Mesodermal cell (in vitro differentiated cells): ENCODE measurements at regions not wholly inside any gene's neighbourhood (a gene's known extent, or its start where the extent isn't known, plus 50 kb on each side); places are given as distances from the start of the nearest gene placed in this dataset.

Source experiments
- H3K27ac ChIP-seq: 2 replicates; pipeline ENCODE4 v1.7.0; 2013; ENCODE audit warnings: mild to moderate bottlenecking, low read depth, low read length, moderate library complexity; ENCODE audit not compliant: severe bottlenecking
- H3K36me3 ChIP-seq: 2 replicates; pipeline ENCODE4 v1.7.1; 2013; ENCODE audit warnings: mild to moderate bottlenecking, low read length, moderate library complexity; ENCODE audit not compliant: control insufficient read depth, insufficient read depth
- H3K4me1 ChIP-seq: one replicate; pipeline ENCODE4 v1.7.1; 2013; ENCODE audit warnings: mild to moderate bottlenecking, low read length; ENCODE audit not compliant: insufficient read depth, control insufficient read depth, poor library complexity, severe bottlenecking
- H3K4me3 ChIP-seq: 2 replicates; pipeline ENCODE4 v1.7.0; 2013; ENCODE audit warnings: low read length, control low read depth, mild to moderate bottlenecking; ENCODE audit not compliant: insufficient read depth, poor library complexity, severe bottlenecking; ENCODE audit errors: extremely low read depth
- H3K9me3 ChIP-seq: 2 replicates; pipeline ENCODE4 v1.7.1; 2013; ENCODE audit warnings: mild to moderate bottlenecking, low read length, moderate library complexity; ENCODE audit not compliant: control insufficient read depth
- WGBS, 2 experiments: methylation state at CpG; one replicate each; pipeline ENCODE4 v1.1.5; 2013; ENCODE audit warnings: missing lambda C conversion rate in 2 of 2; ENCODE audit not compliant: insufficient coverage in 2 of 2; 5-methylcytosine and 5-hydroxymethylcytosine counted together

DNA sequence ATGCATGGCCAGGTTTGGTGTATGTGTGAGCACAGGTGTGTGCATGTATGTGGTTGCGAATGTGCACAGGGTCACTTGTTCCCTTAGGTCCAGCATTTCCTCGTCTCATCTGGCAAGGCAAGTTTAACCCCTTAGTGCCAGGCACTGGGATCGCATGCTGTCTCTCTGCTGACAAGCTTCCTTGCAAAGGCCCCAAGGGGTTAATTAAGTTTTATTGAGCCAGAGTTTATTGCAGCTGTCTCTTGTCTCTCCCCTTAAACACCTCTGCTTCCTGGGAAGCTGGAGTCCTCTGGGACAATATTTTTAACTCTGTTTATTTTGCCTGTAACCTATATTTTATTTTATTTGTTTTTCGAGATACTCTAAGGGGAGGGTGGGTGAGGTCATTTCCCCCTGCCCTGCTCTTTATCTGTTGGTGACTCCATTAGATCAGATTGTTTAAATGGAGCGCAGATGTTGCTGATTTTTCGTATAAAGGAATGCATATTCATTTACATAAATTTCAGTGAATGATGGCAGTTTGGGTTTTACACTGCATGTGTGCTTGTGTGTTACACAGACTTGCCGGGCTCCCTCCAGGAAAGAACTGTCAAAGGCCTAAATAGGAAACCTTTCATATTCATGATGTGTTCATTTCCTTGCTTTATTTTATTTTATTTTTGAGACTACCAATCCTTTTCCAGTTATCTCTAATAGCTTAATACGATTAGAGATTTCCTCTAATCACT, 99.7 kb downstream of the CBLN1 start:
- Histone ChIP-seq H3K4me3 (no peak overlapping the region), H3K36me3 (no peaks in the 10 kb centered on the region), H3K4me1 (peaks cover 8% of the 10 kb centered on the region), H3K27ac (no peak overlapping the region), H3K9me3 (no peaks in the 10 kb centered on the region)
- 36 to 56% methylated on average over 3 of the region's 8 CpGs for WGBS, 2 experiments

DNA sequence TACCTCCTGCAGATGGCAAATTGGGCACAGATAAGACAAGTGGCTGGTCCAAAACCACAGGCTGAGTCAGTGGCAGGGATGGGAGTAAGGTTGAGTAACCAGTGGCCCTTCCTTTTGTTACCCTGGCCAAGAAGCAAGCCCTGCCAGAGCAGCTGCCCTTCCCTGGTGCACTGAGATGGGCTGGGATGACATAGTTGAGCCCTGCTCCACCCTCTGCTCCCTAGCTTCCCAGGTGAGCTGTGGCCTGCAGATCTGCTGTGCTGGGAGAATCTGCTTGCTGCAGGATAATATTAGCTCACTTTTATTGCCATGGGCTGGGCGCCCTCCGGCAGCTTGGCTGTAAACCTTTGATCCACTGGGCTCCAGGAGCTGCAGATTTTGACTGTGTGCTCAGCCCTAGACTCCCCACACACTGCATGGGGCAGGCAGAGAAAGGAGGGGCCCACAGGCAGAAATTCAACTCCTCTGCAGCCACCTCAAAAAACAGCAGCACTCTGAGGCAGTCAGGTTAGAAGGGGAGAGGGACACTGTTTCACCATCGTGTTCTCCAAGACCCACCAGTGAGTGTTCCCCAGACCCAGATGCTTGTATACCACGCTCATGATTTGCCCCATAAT, 101.8 kb downstream of the CBLN1 start:
- H3K36me3 ChIP-seq, result no peaks in the 10 kb centered on the region
- H3K4me1 ChIP-seq, result peaks cover 8% of the 10 kb centered on the region
- no peak overlapping the region for H3K27ac ChIP-seq
- no peak overlapping the region for H3K4me3 ChIP-seq
- no peaks in the 10 kb centered on the region for H3K9me3 ChIP-seq
- 100% methylated on average over 1 of the region's 4 CpGs; no CpG with 5 or more reads in 1 of the 2 experiments for WGBS, 2 experiments

DNA sequence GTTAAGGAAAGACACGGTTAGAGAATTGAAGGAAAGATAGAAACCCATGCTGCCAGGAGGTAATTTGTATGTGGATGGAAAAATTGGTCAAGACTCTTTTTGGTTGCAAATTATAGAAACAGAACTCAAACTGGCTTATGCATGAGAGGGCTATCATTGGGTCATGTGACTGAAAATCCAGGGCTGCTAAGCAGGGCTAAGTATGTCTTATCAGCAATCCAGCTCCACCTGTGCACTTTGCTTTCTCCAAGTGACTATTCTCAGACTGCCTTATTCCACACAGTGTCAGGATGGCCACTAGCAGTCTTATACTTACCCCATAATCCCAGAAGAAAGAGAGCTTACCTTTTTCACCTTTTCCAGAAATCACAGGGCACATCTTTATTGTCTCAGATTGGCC, 113.5 kb downstream of the CBLN1 start:
- no peak overlapping the region for H3K27ac ChIP-seq
- H3K4me3 ChIP-seq, result no peak overlapping the region
- H3K36me3 ChIP-seq, result no peaks in the 10 kb centered on the region
- WGBS, 2 experiments, result 71 to 100% methylated on average over 1 of the region's 1 CpG
- no peaks in the 10 kb centered on the region for H3K9me3 ChIP-seq
- H3K4me1 ChIP-seq, result no peaks in the 10 kb centered on the region

DNA sequence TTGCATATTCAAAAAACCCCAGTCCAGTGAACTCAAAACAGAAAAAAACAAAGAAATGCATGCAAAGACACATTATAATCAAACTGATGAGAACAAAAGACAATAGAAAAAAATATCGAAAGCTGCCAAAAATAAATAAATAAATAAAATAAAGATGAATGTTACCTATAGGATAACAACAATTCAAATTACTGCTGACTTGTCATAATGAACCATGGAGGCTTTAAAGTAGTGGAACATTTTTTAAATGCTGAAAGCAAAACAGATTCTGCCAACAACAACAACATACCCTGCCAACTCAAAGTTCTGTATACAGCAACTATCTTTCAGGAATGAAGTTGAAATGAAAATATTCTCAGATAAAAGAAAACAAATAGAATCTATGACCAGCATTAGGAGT, 116.6 kb downstream of the CBLN1 start:
- Histone ChIP-seq H3K4me3 (no peak overlapping the region), H3K27ac (no peak overlapping the region), H3K9me3 (no peaks in the 10 kb centered on the region), H3K4me1 (no peaks in the 10 kb centered on the region), H3K36me3 (no peaks in the 10 kb centered on the region)
- no CpG with 5 or more reads among the region's 1 CpG for WGBS, 2 experiments

DNA sequence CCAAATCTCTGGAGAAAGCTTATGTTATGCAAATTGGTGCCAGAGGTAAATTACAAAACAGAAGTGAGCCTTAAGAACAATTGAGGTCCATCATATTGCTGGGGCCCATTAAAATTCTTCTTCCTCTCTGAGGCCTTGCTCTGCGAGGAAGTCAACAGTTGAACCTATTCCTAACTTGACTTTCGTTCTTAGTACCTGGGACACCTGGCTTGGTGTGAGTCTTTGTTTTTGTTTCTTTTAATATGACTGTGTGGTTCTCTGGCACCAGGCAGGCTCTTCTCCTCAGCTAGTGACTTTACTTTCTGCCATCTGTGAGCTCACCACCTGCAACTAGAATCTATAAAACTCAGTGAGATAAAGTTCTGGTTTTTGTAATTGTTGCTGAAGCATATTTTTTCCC, 120.4 kb downstream of the CBLN1 start:
- WGBS, 2 experiments, result no CpG with 5 or more reads among the region's 2 CpGs
- Histone ChIP-seq H3K36me3 (no peaks in the 10 kb centered on the region), H3K27ac (no peak overlapping the region)

DNA sequence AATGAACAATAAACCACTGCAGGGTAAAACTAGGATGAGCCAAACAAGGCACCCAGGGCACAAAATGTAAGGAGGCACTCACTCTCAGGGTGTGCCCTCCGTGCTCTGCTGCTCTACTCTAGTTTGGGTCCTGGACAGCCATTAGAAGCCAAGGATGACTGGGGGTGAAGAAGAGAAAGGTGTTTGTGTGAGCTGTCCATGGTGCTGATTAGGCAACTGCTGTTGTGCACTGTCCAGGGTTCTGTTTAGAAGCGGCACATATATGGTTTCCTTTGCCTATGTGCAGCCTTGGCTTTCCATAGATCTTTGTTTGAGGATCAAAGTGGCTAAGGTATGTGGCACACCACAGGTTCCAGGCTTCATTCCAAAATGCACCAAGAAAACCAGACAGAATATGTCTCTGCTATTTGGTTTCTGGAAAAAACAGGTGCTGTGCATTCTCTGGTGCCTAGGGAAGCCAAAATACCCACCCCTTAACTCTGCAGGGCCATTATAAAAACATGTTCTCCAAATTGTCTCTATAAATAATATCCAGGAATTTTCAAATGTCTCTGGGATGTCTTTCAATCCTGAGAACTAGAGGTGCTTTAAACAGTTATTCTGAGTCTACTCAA, 123.5 kb downstream of the CBLN1 start:
- H3K27ac ChIP-seq, result no peak overlapping the region
- 9 to 15% methylated on average over 2 of the region's 2 CpGs for WGBS, 2 experiments
- no peaks in the 10 kb centered on the region for H3K4me1 ChIP-seq
- no peak overlapping the region for H3K4me3 ChIP-seq
- H3K36me3 ChIP-seq, result no peaks in the 10 kb centered on the region
- H3K9me3 ChIP-seq, result no peaks in the 10 kb centered on the region

More for the DNA sequence above, 120.4 kb downstream of the CBLN1 start:
- Histone ChIP-seq H3K4me3 (no peak overlapping the region), H3K9me3 (no peaks in the 10 kb centered on the region), H3K4me1 (no peaks in the 10 kb centered on the region)

DNA sequence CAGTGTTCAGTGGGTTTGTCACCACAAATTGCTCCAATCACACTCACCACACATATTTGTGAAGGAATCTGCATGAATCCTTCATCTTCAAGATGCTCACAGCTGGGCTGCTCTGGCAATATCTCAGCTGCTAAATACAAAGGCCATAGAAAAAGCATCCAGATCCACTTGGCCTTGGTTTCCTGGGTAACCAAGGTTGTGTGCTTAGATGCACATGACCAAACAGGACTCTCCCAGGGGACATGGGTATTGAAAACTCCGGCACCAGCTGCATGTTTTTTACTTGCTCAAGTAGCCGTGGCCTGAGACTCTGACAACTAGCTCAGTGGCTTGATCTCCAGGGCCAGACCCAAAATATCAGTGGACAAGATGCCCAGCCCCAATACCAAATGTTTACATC, 131.3 kb downstream of the CBLN1 start:
- Histone ChIP-seq H3K9me3 (no peaks in the 10 kb centered on the region), H3K4me1 (no peaks in the 10 kb centered on the region), H3K4me3 (no peak overlapping the region), H3K27ac (no peak overlapping the region), H3K36me3 (no peaks in the 10 kb centered on the region)
- 76 to 94% methylated on average over 2 of the region's 2 CpGs for WGBS, 2 experiments

DNA sequence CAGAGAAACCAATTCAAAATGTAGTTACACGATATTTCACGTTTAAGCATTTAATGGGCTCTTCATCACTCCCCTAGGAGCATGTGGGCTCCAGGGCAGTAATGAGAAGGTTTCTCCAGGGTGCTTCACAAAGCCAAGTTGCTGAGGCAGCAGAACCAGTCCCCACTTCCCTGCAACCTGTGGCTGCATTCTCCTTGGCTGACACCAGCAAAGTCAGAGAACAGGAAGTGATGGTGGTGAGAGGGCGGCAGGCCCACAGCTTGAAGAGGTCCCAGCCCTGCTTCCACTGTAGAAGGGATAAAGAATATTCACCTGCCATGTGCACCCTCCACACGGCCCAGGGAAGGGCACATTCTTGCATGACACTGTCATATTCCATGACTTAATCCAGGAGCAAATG, 133.2 kb downstream of the CBLN1 start:
- H3K36me3 ChIP-seq, result no peaks in the 10 kb centered on the region
- H3K4me3 ChIP-seq, result no peak overlapping the region
- H3K27ac ChIP-seq, result no peak overlapping the region
- WGBS, 2 experiments, result 40 to 86% methylated on average over 1 to 2 of the region's 4 CpGs
- H3K9me3 ChIP-seq, result no peaks in the 10 kb centered on the region
- H3K4me1 ChIP-seq, result no peaks in the 10 kb centered on the region

DNA sequence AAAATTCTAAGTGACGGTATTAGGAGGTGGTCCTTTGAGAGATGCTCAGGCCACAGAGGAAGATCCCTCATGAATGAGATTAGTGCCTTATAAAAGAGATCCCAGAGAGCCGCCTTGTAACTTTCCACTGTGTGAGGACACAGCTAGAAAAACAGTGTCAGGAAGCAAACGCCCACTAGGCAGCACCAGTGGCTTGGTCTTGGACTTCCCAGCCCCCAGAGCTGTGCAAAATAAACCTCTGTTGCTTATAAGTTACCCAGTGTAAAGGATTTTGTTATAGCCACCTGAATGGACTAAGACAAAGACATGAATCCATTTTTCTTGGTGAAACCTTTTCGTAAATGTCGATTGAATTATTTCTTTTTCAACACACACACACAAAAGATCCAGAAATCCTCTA, 141.0 kb downstream of the CBLN1 start:
- Histone ChIP-seq H3K4me1 (no peaks in the 10 kb centered on the region), H3K4me3 (no peak overlapping the region), H3K9me3 (no peaks in the 10 kb centered on the region), H3K27ac (no peak overlapping the region), H3K36me3 (no peaks in the 10 kb centered on the region)
- 63 to 75% methylated on average over 5 of the region's 5 CpGs for WGBS, 2 experiments

DNA sequence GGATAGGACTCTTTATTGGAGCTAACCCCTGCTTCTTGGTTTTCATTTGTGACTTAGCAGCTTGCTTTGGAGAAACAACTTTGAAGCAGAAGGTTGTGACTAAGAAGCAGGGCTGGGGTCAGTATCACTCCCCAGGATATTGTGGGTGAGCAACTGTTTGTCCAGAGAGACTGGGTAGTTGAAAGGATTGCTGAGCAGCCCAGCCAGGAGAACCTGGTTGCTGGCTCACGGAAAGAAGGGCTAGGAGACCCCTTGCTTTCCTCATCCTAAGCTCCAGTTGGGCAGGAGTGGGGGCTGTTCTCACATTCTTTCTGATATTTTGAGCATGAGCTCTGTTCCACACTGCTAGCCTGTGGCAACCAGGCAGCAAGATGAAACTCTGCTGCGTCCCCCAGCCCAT, 151.2 kb downstream of the CBLN1 start:
- Histone ChIP-seq H3K4me3 (no peak overlapping the region), H3K9me3 (no peaks in the 10 kb centered on the region), H3K36me3 (no peaks in the 10 kb centered on the region), H3K27ac (no peak overlapping the region), H3K4me1 (no peaks in the 10 kb centered on the region)
- 65% methylated on average over 2 of the region's 2 CpGs; no CpG with 5 or more reads in 1 of the 2 experiments for WGBS, 2 experiments

DNA sequence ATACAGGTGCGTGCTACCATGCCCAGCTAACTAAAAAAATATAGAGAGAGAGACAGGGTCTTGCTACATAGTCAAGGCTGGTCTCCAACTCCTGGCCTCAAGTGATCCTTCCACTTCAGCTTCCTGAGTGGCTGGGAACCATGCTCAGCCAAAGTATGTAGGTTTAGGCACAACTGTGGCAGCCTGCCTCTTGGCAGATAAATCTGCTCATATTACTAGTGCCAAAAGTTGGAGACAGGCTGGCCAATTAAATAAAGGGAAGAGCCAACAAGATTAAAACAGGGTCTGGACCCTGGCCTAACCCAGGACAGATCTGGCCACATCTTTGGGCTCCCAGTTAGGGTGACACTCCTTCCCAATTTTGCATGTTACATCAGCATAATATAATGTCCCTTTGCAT, 151.7 kb downstream of the CBLN1 start:
- no peaks in the 10 kb centered on the region for H3K9me3 ChIP-seq
- 67% methylated on average over 1 of the region's 1 CpG; no CpG with 5 or more reads in 1 of the 2 experiments for WGBS, 2 experiments
- no peaks in the 10 kb centered on the region for H3K36me3 ChIP-seq
- no peaks in the 10 kb centered on the region for H3K4me1 ChIP-seq
- H3K4me3 ChIP-seq, result no peak overlapping the region
- H3K27ac ChIP-seq, result no peak overlapping the region
